Jurkat, Clone E6-1 (cell line): ENCODE measurements at regions not wholly inside any gene's neighbourhood (a gene's known extent, or its start where the extent isn't known, plus 50 kb on each side); places are given as distances from the start of the nearest gene placed in this dataset.
"Not testable (repeated sequence)": the region's sequence is repeated elsewhere in the genome, so short reads cannot be mapped to it uniquely, and the experiment has no call there.

ENCODE experiments used
- DNase-seq: peaks from one replicate; pipeline ENCODE4 v3.0.0-alpha.2; 2011; ENCODE audit warnings: low read depth, low spot score
- H3K4me3 ChIP-seq: 2 replicates; pipeline ENCODE4 v1.5.1; 2011; ENCODE audit warnings: mild to moderate bottlenecking, low read length, control low read depth, moderate library complexity

- H3K4me3 ChIP-seq: no peak overlapping the region
- DNase-seq: no peak
These were observed 191.4 kb downstream of the HIPK3 start for GRCh38 chr11:33448461-33449130.

- DNase-seq: peak; percentile 59
- H3K4me3 ChIP-seq: no peak overlapping the region
These were observed 188.6 kb downstream of the HIPK3 start for GRCh38 chr11:33445761-33446161.

- H3K4me3 ChIP-seq: no peak overlapping the region
- DNase-seq: no peak
These were observed 187.8 kb downstream of the HIPK3 start for GRCh38 chr11:33444835-33445594.

GRCh38 chr11:33443684-33444083 lies 186.5 kb downstream of the HIPK3 start:
- H3K4me3 ChIP-seq: no peak overlapping the region
- no peak for DNase-seq

GRCh38 chr11:33438301-33438700 lies 181.1 kb downstream of the HIPK3 start:
- no peak overlapping the region for H3K4me3 ChIP-seq
- no peak for DNase-seq

- H3K4me3 ChIP-seq: no peak overlapping the region
- no peak for DNase-seq
These were observed 180.3 kb downstream of the HIPK3 start for GRCh38 chr11:33437529-33437928.

GRCh38 chr11:33435216-33435615 lies 178.0 kb downstream of the HIPK3 start:
- DNase-seq: no peak
- H3K4me3 ChIP-seq: no peak overlapping the region

GRCh38 chr11:33434294-33434693 lies 177.1 kb downstream of the HIPK3 start:
- no peak for DNase-seq

GRCh38 chr11:33428435-33428834 lies 171.3 kb downstream of the HIPK3 start:
- not testable (repeated sequence) for DNase-seq, H3K4me3 ChIP-seq

More at GRCh38 chr11:33434294-33434693, 177.1 kb downstream of the HIPK3 start:
- no peak overlapping the region for H3K4me3 ChIP-seq

- H3K4me3 ChIP-seq: no peak overlapping the region
- no peak for DNase-seq
These were observed 163.9 kb downstream of the HIPK3 start for GRCh38 chr11:33420959-33421566.

GRCh38 chr11:33419924-33420323 lies 162.7 kb downstream of the HIPK3 start:
- no peak for DNase-seq
- H3K4me3 ChIP-seq: no peak overlapping the region

GRCh38 chr11:33417121-33417520 lies 159.9 kb downstream of the HIPK3 start:
- no peak for DNase-seq
- H3K4me3 ChIP-seq: no peak overlapping the region

- DNase-seq: no peak
These were observed 156.1 kb downstream of the HIPK3 start for GRCh38 chr11:33413301-33413700.

GRCh38 chr11:33412241-33412640 lies 155.1 kb downstream of the HIPK3 start:
- no peak overlapping the region for H3K4me3 ChIP-seq
- DNase-seq: no peak

More at GRCh38 chr11:33413301-33413700, 156.1 kb downstream of the HIPK3 start:
- no peak overlapping the region for H3K4me3 ChIP-seq

- H3K4me3 ChIP-seq: no peak overlapping the region
- no peak for DNase-seq
These were observed 154.6 kb downstream of the HIPK3 start for GRCh38 chr11:33411751-33412150.

- H3K4me3 ChIP-seq: no peak overlapping the region
- no peak for DNase-seq
These were observed 153.0 kb downstream of the HIPK3 start for GRCh38 chr11:33410086-33410765.
